Erythroblast (primary cell): ENCODE measurements at regions not wholly inside any gene's neighbourhood (a gene's known extent, or its start where the extent isn't known, plus 50 kb on each side); places are given as distances from the start of the nearest gene placed in this dataset.

Experiments
- GATA1 ChIP-seq: IDR thresholded peaks from 2 replicates; pipeline ENCODE4 v1.6.1; 2011; ENCODE audit warnings: low read depth, mild to moderate bottlenecking, control low read depth, low read length, moderate library complexity
- POLR2A ChIP-seq: IDR thresholded peaks from 2 replicates; pipeline ENCODE4 v1.6.1; 2011; ENCODE audit warnings: mild to moderate bottlenecking, low read length

DNA sequence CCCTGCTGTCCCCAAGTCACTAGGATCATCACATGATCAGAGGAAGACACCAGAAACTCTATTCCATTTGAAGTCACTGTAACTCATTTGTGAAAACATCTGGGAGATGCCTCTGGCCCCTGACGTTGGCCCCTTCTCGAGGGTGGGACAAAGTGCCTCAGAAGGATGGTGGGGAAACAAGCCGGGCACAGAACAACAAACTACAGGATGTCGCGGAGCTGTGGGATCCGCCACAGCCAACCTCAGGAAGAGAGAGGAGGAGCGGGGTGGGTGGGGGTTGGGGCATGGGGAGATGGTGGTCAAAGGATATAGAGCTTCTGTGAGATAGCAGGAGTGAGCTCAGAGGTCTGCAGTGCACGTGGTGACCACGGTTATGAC lies 265.6 kb upstream of the TCERG1L start:
- TF ChIP-seq POLR2A (no peak), GATA1 (no peak)
